HCT116 (cell line): ENCODE measurements at regions not wholly inside any gene's neighbourhood (a gene's known extent, or its start where the extent isn't known, plus 50 kb on each side); places are given as distances from the start of the nearest gene placed in this dataset.

ENCODE experiments used
- ATAC-seq: fragments of 200-7000 bp; cut with Tn5 transposase; 2 replicates; pipeline ENCODE4 v1.9.1; 2020; ENCODE audit warnings: mild to moderate bottlenecking, moderate library complexity
- BruUV-seq: library from RNA; stranded (reverse); fragments of 400-500 nt; replicated peaks from 2 replicates; lab custom pipeline; 2021; lab: Mats Ljungman, UMichigan
- CTCF ChIA-PET: fragments of 300-600 bp; sonication (Branson Sonifier 250); formaldehyde crosslinking; loops from one replicate; lab custom pipeline; 2021; ENCODE audit warnings: antibody characterized with exemption; lab: Charles Lee
- POLR2A ChIA-PET: fragments of 300-600, 350-600 bp; sonication (Branson Sonifier 250); formaldehyde crosslinking; loops from one replicate; lab custom pipeline; 2021; ENCODE audit warnings: antibody characterized with exemption; lab: Charles Lee
- RAD21 ChIA-PET, 2 experiments: fragments of 300-600 bp; sonication (Branson Sonifier 250); formaldehyde crosslinking; loops; one replicate each; lab custom pipeline; 2023; ENCODE audit warnings: low total read pairs in 2 of 2; ENCODE audit not compliant: uncharacterized antibody in 2 of 2, unreplicated experiment in 2 of 2, low non-redundant PET in 1 of 2; lab: Charles Lee
- DNase-seq: peaks from one replicate; pipeline ENCODE4 v3.0.0-alpha.2; 2010; ENCODE audit warnings: low read depth, low spot score
- H2AFZ ChIP-seq: fragments of 200-600 bp; shearing (Covaris generic), sonication (generic); 2 replicates; pipeline ENCODE4 v1.6.1; 2017; ENCODE audit warnings: low read depth, mixed run types, mixed read lengths, antibody characterized with exemption, low read length; ENCODE audit not compliant: poor library complexity, severe bottlenecking
- H3K27ac ChIP-seq: 2 replicates; pipeline ENCODE4 v1.5.1; 2012; ENCODE audit warnings: low read depth, low read length
- H3K27me3 ChIP-seq: fragments of 200-600 bp; sonication (generic); 2 replicates; pipeline ENCODE4 v1.6.1; 2016; ENCODE audit warnings: mixed run types, low read length, mixed read lengths; ENCODE audit not compliant: insufficient read depth
- H3K36me3 ChIP-seq, 2 experiments: fragments of 200-500 bp in 1 of 2; fragments of 200-600 bp in 1 of 2; sonication (Bioruptor generic) in 1 of 2; sonication (generic) in 1 of 2; 2 replicates each; pipeline versions ENCODE4 v1.5.1 to v1.6.1; 2014 to 2016; ENCODE audit warnings: low read length in 2 of 2, inconsistent platforms in 1 of 2, mixed read lengths in 1 of 2, mixed run types in 1 of 2; ENCODE audit not compliant: insufficient read depth in 2 of 2, control insufficient read depth in 1 of 2
- H3K4me1 ChIP-seq, 2 experiments: fragments of 200-600 bp in 1 of 2; sonication (generic) in 1 of 2; 2 replicates each; pipeline versions ENCODE4 v1.5.1 to v1.6.1; 2012 to 2017; ENCODE audit warnings: low read length in 2 of 2, inconsistent platforms in 1 of 2, mild to moderate bottlenecking in 1 of 2, mixed read lengths in 1 of 2, mixed run types in 1 of 2, moderate library complexity in 1 of 2; ENCODE audit not compliant: insufficient read depth in 2 of 2, control insufficient read depth in 1 of 2
- H3K4me2 ChIP-seq: fragments of 200-600 bp; sonication (generic); 2 replicates; pipeline ENCODE4 v1.6.1; 2017; ENCODE audit warnings: mixed run types, low read length, mixed read lengths
- H3K4me3 ChIP-seq, 2 experiments: fragments of 200-600 bp in 1 of 2; sonication (generic) in 1 of 2; replicated peaks in 1 of 2; 2 replicates each; pipeline ENCODE4 v1.5.1; 2011 to 2016; ENCODE audit warnings: low read length in 2 of 2, control low read depth in 1 of 2, low read depth in 1 of 2, mild to moderate bottlenecking in 1 of 2, mixed read lengths in 1 of 2, mixed run types in 1 of 2
- H3K79me2 ChIP-seq: fragments of 200-600 bp; sonication (generic); 2 replicates; pipeline ENCODE4 v1.6.1; 2017; ENCODE audit warnings: mild to moderate bottlenecking, mixed run types, low read length, moderate library complexity, mixed read lengths; ENCODE audit not compliant: insufficient read depth
- H3K9ac ChIP-seq: fragments of 200-600 bp; sonication (generic); 2 replicates; pipeline ENCODE4 v1.6.1; 2016; ENCODE audit warnings: low read length, mixed read lengths
- H3K9me2 ChIP-seq: fragments of 200-600 bp; sonication (generic), shearing (Covaris generic); 2 replicates; pipeline ENCODE4 v1.6.1; 2017; ENCODE audit warnings: mixed run types, mild to moderate bottlenecking, moderate library complexity; ENCODE audit not compliant: insufficient read depth
- H3K9me3 ChIP-seq, 2 experiments: fragments of 200-500 bp in 1 of 2; fragments of 200-600 bp in 1 of 2; sonication (Bioruptor generic) in 1 of 2; sonication (generic) in 1 of 2; 2 replicates each; pipeline ENCODE4 v1.6.1; 2014 to 2017; ENCODE audit warnings: low read length in 2 of 2, mixed read lengths in 2 of 2, inconsistent platforms in 1 of 2, low read depth in 1 of 2, mild to moderate bottlenecking in 1 of 2, mixed run types in 1 of 2, moderate library complexity in 1 of 2; ENCODE audit not compliant: control insufficient read depth in 1 of 2, insufficient read depth in 1 of 2
- H4K20me1 ChIP-seq: fragments of 200-600 bp; sonication (generic), shearing (Covaris generic); 2 replicates; pipeline ENCODE4 v1.6.1; 2017; ENCODE audit warnings: mixed run types, mild to moderate bottlenecking, moderate library complexity; ENCODE audit not compliant: insufficient read depth
- CEBPB ChIP-seq: IDR thresholded peaks from 2 replicates; pipeline ENCODE4 v1.6.1; 2012; ENCODE audit warnings: low read depth
- EGR1 ChIP-seq: IDR thresholded peaks from 2 replicates; pipeline ENCODE4 v1.6.1; 2012; ENCODE audit warnings: low read depth
- ELF1 ChIP-seq: IDR thresholded peaks from 2 replicates; pipeline ENCODE4 v1.6.1; 2012; ENCODE audit warnings: low read depth, borderline replicate concordance
- EZH2 ChIP-seq: fragments of 200-600 bp; sonication (generic); IDR thresholded peaks from 2 replicates; pipeline ENCODE4 v1.6.1; 2017; ENCODE audit warnings: antibody characterized with exemption, mixed run types
- FOSL1 ChIP-seq: IDR thresholded peaks from 2 replicates; pipeline ENCODE4 v1.6.1; 2012; ENCODE audit warnings: low read depth
- JUND ChIP-seq: IDR thresholded peaks from 2 replicates; pipeline ENCODE4 v1.6.1; 2012
- MAX ChIP-seq: IDR thresholded peaks from 2 replicates; pipeline ENCODE4 v1.6.1; 2012
- POLR2A ChIP-seq: IDR thresholded peaks from 2 replicates; pipeline ENCODE4 v1.7.0; 2011; ENCODE audit warnings: borderline replicate concordance; ENCODE audit not compliant: insufficient read depth, insufficient read length; ENCODE audit errors: extremely low read depth
- POLR2AphosphoS5 ChIP-seq: IDR thresholded peaks from 2 replicates; pipeline ENCODE4 v1.6.1; 2011; ENCODE audit warnings: mild to moderate bottlenecking, low read depth, low read length, moderate library complexity
- SRF ChIP-seq: IDR thresholded peaks from 2 replicates; pipeline ENCODE4 v1.6.1; 2012; ENCODE audit warnings: low read depth
- TCF7L2 ChIP-seq: IDR thresholded peaks from 2 replicates; pipeline ENCODE4 v1.7.0; 2011; ENCODE audit warnings: borderline replicate concordance, inconsistent platforms; ENCODE audit not compliant: insufficient read depth, insufficient read length; ENCODE audit errors: extremely low read depth
- YY1 ChIP-seq: IDR thresholded peaks from 2 replicates; pipeline ENCODE4 v1.6.1; 2011; ENCODE audit warnings: low read length, low read depth, moderate library complexity, mild to moderate bottlenecking; ENCODE audit not compliant: insufficient replicate concordance; ENCODE audit errors: extremely low read depth
- ZNF274 ChIP-seq: fragments of 200-500 bp; sonication (Bioruptor generic); IDR thresholded peaks from 2 replicates; pipeline ENCODE4 v1.6.1; 2014; ENCODE audit warnings: mild to moderate bottlenecking, low read depth, low read length, inconsistent platforms
- intact Hi-C: fragments of 100-400 bp; cut with micrococcal nuclease; formaldehyde crosslinking; loops from 2 replicates; pipeline ENCODE4 v1.10.0; 2022
- TF ChIP-seq, protein P1 (sequence below), 3 experiments: fragments of 200-600 bp in 1 of 3; sonication (generic) in 1 of 3; IDR thresholded peaks in 2 of 3; conservative IDR thresholded peaks in 1 of 3; 2 replicates each; pipeline ENCODE4 v1.5.1; 2012 to 2017; ENCODE audit warnings: low read depth in 2 of 3, low read length in 2 of 3, antibody characterized with exemption in 1 of 3, borderline replicate concordance in 1 of 3, control low read depth in 1 of 3, mild to moderate bottlenecking in 1 of 3, mixed read lengths in 1 of 3, mixed run types in 1 of 3, moderate library complexity in 1 of 3; ENCODE audit not compliant: insufficient read depth in 1 of 3

DNA sequence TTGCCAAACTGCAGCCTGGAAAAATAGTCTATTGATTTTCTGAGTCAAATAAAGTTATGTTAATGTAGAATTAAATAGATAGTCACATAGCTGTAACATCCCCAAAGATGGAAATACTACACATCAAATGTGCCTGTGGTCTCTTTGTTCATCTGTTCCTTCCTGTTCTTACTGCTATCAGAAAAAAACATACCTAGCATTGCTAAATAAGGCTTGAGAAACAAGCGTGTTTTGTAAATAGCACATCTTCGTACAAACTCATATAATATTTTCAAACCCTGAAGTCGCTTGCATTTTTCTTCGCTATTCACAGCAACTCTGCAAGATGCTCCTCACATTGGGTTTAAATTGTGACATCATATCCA is 116.1 kb downstream of the KLF6 start:
- H3K79me2 ChIP-seq, result no peaks in the 10 kb centered on the region
- CTCF ChIA-PET, result no interaction called here
- H3K27ac ChIP-seq, result no peak overlapping the region
- no peak overlapping the region for H3K9ac ChIP-seq
- H3K4me3 ChIP-seq, result no peak overlapping the region
- intact Hi-C loops, result no loop called here
- H3K4me2 ChIP-seq, result peak overlapping the region; percentile 46
- DNase-seq, result no peak
- peaks cover 4 to 6% of the 10 kb centered on the region in 2 experiments; a peak in 1 of 4 replicates for H3K4me1 ChIP-seq
- no peaks in the 10 kb centered on the region for H3K9me3 ChIP-seq
- no TSS peak for BruUV-seq
- TF ChIP-seq POLR2AphosphoS5, result no peak
- no peak for TF ChIP-seq TCF7L2
- no peak for TF ChIP-seq JUND
- no peak for TF ChIP-seq YY1
- TF ChIP-seq POLR2A, result no peak
- TF ChIP-seq FOSL1, result no peak
- no peak for TF ChIP-seq ELF1
- TF ChIP-seq EZH2, result no peak
- no peak for TF ChIP-seq ZNF274
- TF ChIP-seq MAX, result no peak
- TF ChIP-seq EGR1, result no peak
- TF ChIP-seq CEBPB, result no peak
- TF ChIP-seq, protein P1, sequence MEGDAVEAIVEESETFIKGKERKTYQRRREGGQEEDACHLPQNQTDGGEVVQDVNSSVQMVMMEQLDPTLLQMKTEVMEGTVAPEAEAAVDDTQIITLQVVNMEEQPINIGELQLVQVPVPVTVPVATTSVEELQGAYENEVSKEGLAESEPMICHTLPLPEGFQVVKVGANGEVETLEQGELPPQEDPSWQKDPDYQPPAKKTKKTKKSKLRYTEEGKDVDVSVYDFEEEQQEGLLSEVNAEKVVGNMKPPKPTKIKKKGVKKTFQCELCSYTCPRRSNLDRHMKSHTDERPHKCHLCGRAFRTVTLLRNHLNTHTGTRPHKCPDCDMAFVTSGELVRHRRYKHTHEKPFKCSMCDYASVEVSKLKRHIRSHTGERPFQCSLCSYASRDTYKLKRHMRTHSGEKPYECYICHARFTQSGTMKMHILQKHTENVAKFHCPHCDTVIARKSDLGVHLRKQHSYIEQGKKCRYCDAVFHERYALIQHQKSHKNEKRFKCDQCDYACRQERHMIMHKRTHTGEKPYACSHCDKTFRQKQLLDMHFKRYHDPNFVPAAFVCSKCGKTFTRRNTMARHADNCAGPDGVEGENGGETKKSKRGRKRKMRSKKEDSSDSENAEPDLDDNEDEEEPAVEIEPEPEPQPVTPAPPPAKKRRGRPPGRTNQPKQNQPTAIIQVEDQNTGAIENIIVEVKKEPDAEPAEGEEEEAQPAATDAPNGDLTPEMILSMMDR (IDR thresholded peaks at IDR 0.05 in 2 of 3, conservative IDR thresholded peaks at IDR 0.05 in 1 of 3; ENCODE audit: borderline replicate concordance in 1 of 3, insufficient read depth in 1 of 3, low read depth in 2 of 3, low read length in 2 of 3), result no peak
- no peak for TF ChIP-seq SRF
- TF ChIP-seq, all 23 proteins: peak for 0
- RAD21 ChIA-PET, result no interaction called here
- no peak for ATAC-seq
- H3K9me2 ChIP-seq, result no peaks in the 10 kb centered on the region
- no peak overlapping the region for H2AFZ ChIP-seq
- POLR2A ChIA-PET, result no interaction called here
- H3K36me3 ChIP-seq, result no peaks in the 10 kb centered on the region
- no peaks in the 10 kb centered on the region for H4K20me1 ChIP-seq
- H3K27me3 ChIP-seq, result no peaks in the 10 kb centered on the region
